GM12864 (cell line): ENCODE measurements at regions not wholly inside any gene's neighbourhood (a gene's known extent, or its start where the extent isn't known, plus 50 kb on each side); places are given as distances from the start of the nearest gene placed in this dataset.

Experiments
- DNase-seq: peaks from one replicate; pipeline ENCODE4 v3.0.0-alpha.2; 2011; ENCODE audit warnings: low read depth
- H3K4me3 ChIP-seq: 2 replicates; pipeline ENCODE4 v1.5.1; 2011; ENCODE audit warnings: mild to moderate bottlenecking, low read depth, low read length, control low read depth
- TF ChIP-seq, protein P1 (sequence below): IDR thresholded peaks from 2 replicates; pipeline ENCODE4 v1.5.1; 2011; ENCODE audit warnings: low read depth, mild to moderate bottlenecking, moderate library complexity, low read length, control low read depth, inconsistent platforms; ENCODE audit errors: missing control alignments

DNA sequence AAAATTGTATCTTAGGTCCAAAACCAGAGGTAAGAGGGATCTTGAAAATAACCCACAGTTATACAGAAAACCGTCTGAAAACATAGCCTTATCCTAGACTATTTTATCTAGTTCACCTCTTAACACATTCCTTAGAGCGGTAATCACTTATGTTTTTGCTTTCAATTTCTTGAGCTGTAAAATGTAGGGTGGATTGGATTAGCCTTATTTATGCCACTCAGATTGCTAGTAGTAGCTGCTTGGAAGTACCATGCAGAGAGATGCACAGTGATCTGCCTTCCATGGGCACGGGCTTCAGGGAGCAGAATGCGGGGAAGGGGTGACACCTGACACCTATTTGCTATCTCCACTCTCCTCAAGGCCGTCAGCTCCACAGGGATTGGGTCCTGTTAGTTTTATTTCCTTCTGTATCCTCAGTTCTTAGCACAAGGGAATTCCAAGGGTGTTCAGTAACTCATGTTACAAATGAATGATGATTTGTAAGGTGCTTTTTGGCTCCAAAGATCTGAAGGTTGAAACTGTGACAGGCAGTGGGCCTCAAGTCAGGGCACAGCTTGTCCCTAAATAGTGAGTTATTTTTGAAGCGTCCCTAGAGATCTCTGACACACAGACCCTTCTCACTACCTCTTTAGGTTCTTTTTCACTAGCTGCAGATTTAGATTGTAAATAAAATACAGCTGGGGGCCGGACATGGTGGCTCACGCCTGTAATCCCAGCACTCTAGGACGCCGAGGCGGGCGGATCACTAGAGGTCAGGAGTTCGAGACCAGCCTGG lies 64.0 kb upstream of the PMAIP1 start:
- peak; percentile 51 for DNase-seq
- H3K4me3 ChIP-seq: no peak overlapping the region; the same call in 1 of the 2 replicates
- TF ChIP-seq, protein P1, sequence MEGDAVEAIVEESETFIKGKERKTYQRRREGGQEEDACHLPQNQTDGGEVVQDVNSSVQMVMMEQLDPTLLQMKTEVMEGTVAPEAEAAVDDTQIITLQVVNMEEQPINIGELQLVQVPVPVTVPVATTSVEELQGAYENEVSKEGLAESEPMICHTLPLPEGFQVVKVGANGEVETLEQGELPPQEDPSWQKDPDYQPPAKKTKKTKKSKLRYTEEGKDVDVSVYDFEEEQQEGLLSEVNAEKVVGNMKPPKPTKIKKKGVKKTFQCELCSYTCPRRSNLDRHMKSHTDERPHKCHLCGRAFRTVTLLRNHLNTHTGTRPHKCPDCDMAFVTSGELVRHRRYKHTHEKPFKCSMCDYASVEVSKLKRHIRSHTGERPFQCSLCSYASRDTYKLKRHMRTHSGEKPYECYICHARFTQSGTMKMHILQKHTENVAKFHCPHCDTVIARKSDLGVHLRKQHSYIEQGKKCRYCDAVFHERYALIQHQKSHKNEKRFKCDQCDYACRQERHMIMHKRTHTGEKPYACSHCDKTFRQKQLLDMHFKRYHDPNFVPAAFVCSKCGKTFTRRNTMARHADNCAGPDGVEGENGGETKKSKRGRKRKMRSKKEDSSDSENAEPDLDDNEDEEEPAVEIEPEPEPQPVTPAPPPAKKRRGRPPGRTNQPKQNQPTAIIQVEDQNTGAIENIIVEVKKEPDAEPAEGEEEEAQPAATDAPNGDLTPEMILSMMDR: no peak

DNA sequence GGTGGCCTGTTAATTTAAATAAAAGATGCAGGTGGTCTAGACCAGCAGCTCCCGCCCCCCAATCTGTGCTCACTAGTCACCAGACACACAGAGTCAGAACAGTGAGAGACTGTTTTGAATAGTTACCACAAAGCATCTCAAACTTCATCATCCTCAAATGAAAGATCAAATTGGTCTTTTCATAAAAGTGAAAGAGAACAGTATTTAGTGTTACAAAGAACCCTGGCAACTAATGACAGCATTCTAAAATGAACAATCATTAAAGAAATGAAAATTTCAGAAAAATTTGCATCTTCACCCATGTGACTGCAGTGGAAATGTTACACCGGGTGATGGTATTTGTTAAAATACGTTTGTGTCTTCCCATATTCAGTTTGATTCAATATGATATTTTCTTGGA lies 65.5 kb upstream of the PMAIP1 start:
- H3K4me3 ChIP-seq: no peak overlapping the region; the same call in 1 of the 2 replicates
- TF ChIP-seq, protein P1: no peak
- DNase-seq: no peak

DNA sequence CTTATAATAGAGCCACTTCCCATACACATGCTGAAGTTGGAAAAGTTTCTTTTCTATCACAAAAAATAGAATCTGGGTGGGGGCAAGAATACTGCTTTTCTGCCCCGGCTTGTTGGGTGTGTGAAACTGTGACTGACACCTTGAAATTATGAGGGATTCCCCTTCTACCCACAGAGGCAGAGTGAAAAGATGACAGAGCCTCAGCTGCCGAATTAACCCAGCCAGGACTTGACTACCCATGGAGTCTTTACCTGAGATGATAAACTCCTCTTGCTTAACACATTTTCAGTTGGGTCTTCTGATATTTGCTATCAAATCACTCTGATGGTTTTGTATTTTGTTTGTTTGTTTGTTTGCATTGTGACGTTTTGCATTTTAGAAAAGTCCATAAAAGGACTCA lies 66.0 kb upstream of the PMAIP1 start:
- DNase-seq: no peak
- TF ChIP-seq, protein P1: no peak
- H3K4me3 ChIP-seq: no peak overlapping the region

DNA sequence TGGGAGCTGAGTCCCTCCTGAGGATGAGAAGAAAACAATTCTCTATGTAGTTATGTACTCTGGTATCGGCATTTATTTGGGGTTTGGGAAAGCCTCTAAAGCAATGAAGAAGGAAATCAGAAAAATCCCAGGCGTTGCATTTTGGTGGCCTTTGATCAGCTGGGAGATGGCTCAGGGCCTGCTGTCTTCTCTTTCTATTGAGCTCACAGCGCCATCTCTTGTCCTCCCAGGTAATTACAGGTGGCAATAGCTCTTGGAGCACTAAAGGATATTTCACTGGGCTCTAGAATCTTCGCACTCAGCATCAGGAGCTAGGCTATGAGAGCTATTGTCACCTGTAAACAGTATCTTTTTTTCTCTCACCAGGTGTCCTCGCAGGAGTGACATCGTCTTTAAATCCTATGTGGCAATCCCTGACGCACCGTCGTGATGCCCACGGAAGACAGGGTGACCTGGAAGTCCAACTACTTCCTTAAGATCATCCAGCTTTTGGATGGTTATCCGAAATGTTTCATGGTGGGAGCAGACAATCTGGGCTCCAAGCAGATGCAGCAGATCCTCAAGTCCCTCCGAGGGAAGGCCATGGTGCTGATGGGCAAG lies 76.1 kb upstream of the PMAIP1 start:
- TF ChIP-seq, protein P1: peak; percentile 80
- DNase-seq: no peak
- no peak overlapping the region for H3K4me3 ChIP-seq

DNA sequence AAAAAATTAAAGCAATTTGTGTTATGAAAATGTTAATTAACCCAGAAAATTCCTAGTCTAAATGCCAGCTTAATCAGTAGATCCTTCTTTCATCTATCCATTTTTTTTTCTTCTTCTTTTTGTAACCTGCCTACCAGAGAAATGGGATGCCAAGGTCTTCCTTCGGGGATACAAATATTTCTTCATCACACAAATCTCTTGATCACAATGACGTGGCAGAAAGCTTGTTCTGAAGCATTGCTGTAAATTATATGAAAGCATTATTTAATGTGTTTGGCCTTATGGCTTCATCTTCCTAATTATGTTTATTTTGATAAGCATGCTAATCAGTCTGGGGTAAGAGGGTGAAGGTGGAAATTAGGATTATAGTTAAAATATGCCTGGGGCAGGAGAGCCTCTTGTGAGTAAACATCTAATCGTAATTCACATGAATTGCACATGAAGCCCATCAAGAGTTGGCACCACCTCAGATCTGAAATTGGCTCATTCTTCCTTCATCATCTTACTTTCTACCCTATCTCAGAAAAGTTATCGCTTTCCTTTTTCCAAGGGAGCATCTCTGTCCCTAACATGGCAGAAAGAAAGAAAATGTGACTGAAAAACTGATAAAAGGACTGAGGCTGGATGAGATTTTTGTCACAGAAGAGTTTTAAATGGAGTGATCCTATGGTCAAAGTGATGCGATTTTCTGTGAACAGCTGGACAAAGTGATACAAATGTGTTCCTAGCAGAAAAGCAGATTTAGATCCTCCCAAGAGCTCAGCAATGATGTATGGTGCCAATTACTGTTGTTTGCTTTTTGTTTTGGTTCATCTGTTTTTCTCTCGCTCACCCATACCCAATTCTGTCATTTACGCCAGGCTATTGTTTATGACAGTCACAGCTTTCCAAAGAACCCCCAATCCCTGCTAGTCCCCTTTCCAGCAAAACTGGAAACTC lies 76.9 kb upstream of the PMAIP1 start:
- DNase-seq: no peak
- TF ChIP-seq, protein P1: no peak
- H3K4me3 ChIP-seq: no peak overlapping the region

DNA sequence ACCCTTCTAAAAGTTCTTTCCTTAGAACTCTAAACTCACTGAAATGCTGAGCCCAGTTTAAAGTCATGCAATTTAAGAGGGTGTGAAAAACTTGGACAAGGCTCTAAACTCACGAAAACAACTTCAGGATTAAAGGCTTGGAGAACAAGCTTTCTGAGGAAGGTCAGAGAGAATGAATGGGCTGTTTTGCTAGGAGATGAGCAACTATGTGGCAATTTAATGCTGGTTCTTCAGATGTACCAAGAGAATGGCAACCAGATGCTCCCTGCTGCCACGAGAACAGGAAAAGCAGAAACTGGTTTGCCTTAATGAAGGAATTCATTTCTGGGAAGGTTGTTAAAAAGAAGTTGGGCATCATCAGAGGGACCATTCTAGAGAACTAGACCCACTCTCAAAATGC lies 77.8 kb upstream of the PMAIP1 start:
- DNase-seq: no peak
- TF ChIP-seq, protein P1: no peak
- no peak overlapping the region for H3K4me3 ChIP-seq
